ENCODE measurements at regions not wholly inside any gene's neighbourhood (a gene's known extent, or its start where the extent isn't known, plus 50 kb on each side); places are given as distances from the start of the nearest gene placed in this dataset.

DNA sequence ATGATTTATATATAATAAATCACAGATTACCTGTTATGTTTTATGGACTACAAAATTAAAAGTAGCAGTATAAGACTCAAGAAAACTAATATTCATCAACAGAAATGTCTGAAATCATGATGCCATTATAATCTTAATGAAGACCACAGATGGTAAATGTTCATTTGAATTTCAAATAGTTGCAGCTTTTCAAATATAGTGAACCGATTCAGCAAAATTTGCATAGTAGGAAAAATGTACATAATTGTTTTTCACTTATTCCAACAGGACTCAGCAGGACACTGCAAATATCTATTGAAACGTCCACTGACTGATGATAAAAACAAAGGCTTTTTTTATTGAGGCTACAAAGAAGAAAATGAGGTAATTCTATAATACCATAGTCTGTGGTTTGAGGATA, 51.2 kb upstream of the LSM8 start:
- Histone ChIP-seq H3K4me2 (ENCODE audit: low read length) (no peak overlapping the region), H4K20me1 (ENCODE audit: insufficient read depth, low read length) (no peaks in the 10 kb centered on the region), H3K4me1 (ENCODE audit: low read length) (peaks cover 14% of the 10 kb centered on the region), H2AFZ (ENCODE audit: low read depth, low read length) (no peak overlapping the region), H3K79me2 (ENCODE audit: low read length) (no peaks in the 10 kb centered on the region), H3K27me3 (ENCODE audit: low read depth, low read length) (no peaks in the 10 kb centered on the region), H3K27ac (ENCODE audit: low read length) (no peak overlapping the region), H3K36me3 (replicated peaks; ENCODE audit: low read depth, low read length) (no peaks in the 10 kb centered on the region), H3K9me3 (ENCODE audit: insufficient read depth, low read length) (no peaks in the 10 kb centered on the region), H3K4me3 (ENCODE audit: low read length) (no peak overlapping the region), H3K9ac (ENCODE audit: low read length) (no peak overlapping the region)
- no peak for TF ChIP-seq CTCF (IDR thresholded peaks at IDR 0.05; ENCODE audit: low read depth, low read length)

Measured in OCI-LY3 (cell line).